Frontal cortex (tissue), 3 donors: ENCODE measurements at regions not wholly inside any gene's neighbourhood (a gene's known extent, or its start where the extent isn't known, plus 50 kb on each side); places are given as distances from the start of the nearest gene placed in this dataset.
"Not testable (repeated sequence)": the region's sequence is repeated elsewhere in the genome, so short reads cannot be mapped to it uniquely, and the experiment has no call there.

Source experiments
- DNase-seq, 2 donors: peaks; one replicate each; pipeline ENCODE4 v3.0.0; 2012; ENCODE audit warnings: low spot score in 2 of 2
- FAIRE-seq: peaks from 2 replicates; lab custom pipeline; 2012; peaks lifted over from hg19 to GRCh38; lab: Jason Lieb, UNC
- donor health status: control.
- donor health status: control.
- donor health status: control.

DNA sequence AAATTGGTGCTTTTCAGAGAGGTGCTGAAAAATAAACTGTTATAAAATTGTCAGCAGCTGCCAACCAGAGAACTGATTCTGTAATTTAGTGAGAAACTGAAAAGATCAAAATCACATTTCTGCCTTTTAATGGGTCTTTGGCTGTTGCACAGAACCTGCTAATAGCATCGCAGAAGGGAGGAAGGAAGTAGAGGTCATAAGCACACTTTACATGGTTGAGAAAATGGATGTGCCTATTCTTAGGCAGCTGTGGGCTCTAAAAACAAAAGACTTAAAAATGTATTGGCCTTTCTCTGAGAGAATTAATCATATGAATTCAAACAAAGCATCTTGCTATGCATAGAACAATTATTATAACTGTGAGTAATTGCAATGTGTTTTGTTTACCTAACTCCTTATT, 1186.9 kb downstream of the DSC3 start:
- FAIRE-seq (no peak), DNase-seq (no peak)

DNA sequence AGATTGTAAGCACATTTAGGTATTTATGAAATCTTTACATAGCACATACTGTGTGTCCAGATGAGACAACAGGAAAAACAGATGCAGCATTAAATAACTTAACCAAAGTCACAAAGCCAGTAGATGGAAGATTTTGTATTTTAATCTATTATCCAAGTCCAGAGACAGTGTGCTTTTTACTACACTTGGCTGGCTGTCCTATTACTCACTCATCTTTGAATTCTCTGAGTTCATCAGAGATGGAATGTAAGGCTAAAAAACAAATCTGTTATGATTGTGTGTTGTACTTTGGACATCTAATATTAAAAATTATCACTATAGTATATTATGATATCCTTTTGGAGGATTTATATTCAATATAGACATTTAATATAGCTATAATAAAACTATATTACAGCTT, 1189.4 kb downstream of the DSC3 start:
- DNase-seq (no peak), FAIRE-seq (no peak)

DNA sequence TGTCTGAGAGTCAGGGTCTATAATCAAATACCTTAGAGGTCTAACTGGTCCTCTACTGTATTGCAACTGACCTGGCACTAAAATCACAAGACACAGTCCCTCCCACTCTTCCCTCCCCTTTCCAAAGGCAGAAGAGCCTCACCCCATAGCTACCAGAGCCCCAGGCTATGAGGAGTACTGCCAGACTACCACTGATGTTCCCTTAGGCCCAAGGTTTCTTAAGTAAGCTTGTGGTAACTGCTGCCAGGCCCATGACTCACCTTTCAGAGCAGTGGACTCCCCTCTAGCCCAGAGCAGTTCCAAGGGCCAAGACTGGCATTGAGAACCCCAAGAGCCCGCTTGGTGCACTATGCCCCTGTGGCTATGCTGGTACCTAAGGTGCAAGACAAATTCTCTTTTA, 1193.4 kb downstream of the DSC3 start:
- FAIRE-seq (no peak), DNase-seq (no peak)

DNA sequence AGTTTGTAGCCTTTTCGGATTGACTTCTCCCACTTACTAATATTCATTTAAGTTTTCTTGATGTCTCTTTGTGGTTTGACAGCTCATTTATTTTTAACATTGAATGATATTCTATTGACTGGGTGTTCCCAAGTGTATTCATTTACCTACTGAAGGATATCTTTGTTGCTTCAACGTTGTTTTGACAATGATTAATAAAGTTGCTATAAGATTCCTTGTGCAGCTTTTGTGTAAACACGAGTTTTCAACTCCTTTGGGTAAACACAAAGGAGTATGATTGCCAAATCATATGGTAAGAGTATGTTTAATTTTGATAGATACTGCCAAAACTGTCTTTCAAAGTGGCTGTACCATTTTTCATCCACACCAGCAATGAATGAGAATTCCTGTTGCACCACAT, 1200.9 kb downstream of the DSC3 start:
- FAIRE-seq (no peak), DNase-seq (no peak)

DNA sequence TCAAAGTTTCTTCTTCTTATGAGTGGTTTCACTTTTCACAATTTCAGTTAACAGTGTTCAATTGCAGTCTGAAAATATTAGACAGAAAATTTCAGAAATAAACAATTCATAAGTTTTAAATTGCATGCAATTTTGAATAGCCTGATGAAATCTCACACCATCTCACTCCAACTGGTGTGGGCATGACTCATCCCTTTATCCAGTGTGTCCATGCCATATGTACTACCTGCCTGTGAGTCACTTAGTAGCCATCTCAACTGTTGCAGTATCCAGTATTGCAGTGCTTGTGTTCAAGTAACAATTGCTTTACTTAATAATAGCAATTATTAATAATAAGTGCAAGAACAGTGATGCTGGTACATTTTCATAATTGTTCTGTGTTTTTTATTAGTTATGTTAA, 1202.5 kb downstream of the DSC3 start:
- FAIRE-seq: no peak

DNA sequence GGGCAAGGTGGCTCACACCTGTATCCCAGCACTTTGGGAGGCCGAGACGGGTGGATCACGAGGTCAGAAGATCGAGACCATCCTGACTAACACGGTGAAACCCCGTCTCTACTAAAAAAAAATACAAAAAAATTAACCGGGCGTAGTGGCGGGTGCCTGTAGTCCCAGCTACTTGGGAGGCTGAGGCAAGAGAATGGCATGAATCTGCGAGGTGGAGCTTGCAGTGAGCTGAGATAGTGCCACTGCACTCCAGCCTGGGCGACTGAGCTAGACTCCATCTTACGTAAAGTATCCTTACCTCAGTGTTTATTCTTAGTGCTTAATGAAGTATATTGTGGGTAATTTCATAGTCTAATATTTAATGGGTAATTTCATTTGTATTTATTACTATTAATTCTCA, 1203.6 kb downstream of the DSC3 start:
- DNase-seq, FAIRE-seq: not testable (repeated sequence)

More for the DNA sequence above, 1202.5 kb downstream of the DSC3 start:
- DNase-seq: no peak

DNA sequence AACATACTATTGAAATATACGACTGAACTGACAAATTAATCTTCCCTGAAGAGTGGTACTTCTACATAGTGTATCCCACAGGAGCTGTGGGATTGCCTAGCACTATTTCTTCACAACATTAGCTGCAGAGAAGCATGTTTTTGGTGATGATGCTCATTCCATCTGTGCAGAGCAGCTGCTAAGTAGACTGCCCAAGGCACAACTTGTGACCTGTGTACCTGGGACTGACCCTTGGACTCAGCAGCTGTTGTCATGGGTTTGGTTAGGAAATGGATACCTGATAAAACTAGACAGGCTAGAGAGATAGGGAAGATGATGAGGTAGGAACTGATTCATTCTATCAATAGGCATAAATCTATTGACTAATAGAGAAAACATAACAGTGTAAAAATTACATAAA, 1204.0 kb downstream of the DSC3 start:
- DNase-seq: no peak

DNA sequence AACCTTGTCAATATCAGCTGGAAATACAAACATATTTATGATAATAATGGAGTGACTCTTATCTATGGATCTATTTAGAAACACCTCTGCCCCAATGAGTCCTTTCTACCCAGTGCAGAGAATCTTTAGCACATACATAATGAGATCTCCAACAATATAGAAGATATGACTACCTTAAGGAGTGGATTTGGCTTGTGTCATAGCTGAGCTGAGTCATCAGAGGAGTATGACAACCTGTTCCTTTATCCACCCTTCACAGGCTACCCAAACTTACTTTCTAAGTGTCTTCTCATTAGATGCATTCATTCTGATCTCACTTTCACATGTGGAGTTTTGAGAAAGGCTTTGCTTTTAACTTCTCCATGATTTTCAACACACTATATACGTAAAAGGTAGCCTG, 1218.9 kb downstream of the DSC3 start:
- DNase-seq (no peak), FAIRE-seq (no peak)

More for the DNA sequence above, 1204.0 kb downstream of the DSC3 start:
- no peak for FAIRE-seq

DNA sequence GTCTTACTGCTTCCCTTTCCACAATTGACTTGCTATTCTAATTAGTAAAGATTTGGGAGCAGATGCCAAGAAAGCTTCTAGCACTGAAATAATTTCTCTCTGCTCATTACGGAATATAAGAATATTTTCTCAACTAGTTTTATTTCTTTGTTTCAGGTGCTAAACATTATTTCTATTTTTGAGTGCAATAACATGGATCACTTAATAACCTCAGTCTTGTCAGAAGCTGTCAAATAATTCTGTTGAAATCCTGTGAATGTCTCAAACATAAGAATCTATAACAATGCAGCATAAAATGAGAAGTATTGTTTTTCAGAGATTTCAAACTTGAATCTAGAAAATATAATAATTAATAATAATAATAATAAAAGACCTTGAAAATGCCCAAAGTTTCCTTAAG, 1221.0 kb downstream of the DSC3 start:
- DNase-seq (no peak), FAIRE-seq (no peak)

DNA sequence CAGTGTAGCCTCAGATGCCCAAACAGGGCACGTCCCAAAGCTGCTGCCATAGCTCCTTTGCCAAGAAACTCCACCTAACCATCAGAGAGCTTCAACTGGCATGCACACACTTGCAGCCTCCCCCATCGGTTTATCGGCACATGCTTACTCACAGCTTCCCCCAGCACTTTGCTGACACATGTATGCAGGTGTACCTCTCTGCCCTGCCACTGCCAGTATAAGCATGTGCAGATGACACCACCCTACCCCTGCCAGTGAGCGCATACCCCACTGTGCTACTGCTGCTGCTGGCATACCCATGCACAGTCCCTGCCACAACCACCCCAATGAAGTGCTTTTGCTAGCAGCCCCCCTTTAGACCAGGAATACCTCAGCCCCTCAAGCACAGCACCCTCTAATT, 1231.0 kb downstream of the DSC3 start:
- FAIRE-seq (no peak), DNase-seq (no peak)

DNA sequence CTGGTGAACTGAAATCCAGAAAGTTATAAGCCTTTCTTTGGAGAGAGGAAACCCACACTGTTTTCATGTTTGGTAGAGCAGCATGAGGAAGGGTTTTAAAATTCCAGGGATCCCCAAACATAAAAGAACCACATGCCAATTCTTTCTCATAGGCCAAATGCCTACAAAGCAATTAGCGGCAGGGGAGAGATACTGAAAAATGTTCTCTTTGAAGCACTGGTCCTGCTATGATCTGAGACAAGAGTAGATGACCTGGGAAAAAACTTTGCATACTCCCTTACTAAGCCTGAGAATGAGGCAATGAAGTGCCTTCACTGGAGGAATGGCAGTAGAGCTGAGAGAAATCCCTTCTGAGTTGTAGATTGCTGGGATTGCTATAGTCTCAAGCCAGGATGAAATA, 1261.7 kb downstream of the DSC3 start:
- DNase-seq: no peak
- no peak for FAIRE-seq

DNA sequence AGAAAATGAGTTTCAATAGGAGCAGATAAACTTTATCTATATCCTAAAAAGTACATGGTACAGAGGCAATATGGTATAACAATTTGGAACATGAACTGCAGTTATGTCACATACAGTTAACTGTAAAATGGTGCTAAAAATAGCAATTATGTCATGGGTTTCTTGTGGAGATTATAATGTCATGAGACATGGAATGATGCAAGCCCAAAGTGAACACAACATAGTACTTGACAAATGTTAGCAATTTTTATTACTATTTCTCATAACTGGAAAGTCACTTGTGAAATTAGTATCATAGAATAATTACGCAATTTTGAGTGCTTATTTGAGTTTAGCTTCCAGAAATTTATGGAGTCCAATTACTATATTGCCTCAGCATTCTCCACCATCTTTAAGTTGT, 1263.4 kb downstream of the DSC3 start:
- no peak for DNase-seq
- FAIRE-seq: no peak

DNA sequence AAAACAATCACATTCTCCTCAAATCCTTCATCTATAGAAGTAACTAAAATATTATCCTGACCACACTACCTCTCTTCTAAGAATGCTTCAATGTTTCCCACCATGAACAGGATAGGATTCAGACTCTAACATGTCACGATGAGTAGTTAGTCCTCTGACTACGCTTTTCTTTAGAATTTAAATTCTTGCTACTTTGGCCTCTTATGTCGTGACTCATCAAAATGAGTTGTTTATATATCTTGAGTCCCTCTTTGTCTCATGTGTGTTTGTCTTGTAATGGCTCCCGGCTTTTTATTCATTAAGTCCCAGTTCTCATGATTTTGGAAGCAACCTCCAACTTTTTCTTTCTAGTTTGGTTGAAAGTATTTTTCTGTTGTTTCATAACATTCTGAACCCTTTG, 1289.2 kb downstream of the DSC3 start:
- FAIRE-seq (no peak), DNase-seq (no peak)

DNA sequence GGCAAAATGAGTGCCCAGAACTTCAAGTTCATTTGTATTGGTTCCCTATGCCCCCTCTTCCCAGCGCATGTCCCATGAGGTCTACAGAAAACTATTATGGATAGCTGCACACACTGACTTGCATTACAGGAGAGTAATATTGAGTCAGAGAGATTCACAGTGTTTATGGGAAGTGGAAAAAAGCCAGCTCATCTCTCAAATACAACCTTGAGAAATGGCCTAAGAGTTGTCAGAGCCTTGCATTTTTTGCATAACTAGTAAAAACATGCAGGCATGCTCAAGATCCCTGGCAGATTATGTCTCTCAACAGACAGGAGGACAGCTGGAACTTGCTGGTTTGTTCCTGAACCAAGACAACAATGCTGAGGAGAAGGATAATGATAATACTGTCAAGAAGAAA, 1292.8 kb downstream of the DSC3 start:
- FAIRE-seq (no peak), DNase-seq (no peak)

DNA sequence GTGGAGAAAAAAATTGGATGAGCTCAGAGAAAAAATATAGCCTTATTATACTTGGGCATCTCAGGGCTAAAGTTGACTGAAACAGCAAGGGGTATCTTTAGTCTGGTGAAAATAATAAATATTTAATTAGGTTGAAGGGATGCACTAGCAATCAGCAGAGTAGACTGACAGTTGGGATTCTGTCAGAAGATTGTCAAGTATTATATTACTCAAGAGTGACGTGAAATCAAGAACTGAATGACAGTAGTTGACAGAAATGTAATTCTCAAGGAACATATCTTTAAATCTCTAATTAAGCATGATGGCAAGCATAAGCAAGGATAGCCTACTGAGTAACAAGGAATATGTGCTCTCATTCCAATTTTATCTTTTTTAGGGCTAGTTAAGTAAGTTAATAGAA, 1301.1 kb downstream of the DSC3 start:
- FAIRE-seq (no peak), DNase-seq (no peak)

DNA sequence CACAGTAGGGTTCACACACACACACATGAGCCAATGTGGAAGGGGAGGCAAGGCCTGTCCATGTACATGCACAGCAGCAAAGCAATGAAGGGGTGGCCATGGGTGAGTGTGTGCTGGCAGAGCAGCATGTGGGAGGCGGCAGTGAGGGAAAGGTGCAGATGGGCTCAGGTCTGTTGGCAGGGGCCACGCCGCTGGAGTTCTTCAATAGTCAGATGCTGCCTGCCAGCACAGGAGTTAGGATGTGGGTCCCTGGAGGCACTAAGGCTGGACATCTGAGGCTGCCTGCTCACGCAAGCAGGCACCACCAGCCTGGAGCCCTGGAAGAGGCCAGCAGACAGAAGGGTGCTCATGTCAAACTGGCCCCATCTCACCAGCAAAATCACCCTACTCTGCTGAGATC, 1304.9 kb downstream of the DSC3 start:
- no peak for DNase-seq
- FAIRE-seq: no peak

DNA sequence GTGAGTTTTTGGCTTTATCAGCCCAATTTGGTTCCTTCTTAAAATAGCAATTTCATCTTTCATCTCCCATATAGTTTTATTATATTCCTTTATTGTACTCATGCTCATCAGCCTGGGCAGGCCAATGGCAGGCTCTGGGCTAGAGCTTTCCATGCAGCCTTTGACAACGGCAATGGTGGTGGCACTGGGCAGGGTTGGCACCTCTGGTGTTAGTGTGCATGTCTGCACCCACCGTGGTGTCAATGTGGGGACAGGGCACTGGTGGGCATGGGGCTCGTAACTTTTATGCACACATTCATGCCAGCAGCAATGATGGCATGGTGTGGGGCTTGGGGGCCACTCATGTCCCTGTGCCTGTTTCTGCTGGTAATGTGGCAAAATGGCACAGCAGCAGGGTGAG, 1305.4 kb downstream of the DSC3 start:
- DNase-seq (no peak), FAIRE-seq (no peak)

DNA sequence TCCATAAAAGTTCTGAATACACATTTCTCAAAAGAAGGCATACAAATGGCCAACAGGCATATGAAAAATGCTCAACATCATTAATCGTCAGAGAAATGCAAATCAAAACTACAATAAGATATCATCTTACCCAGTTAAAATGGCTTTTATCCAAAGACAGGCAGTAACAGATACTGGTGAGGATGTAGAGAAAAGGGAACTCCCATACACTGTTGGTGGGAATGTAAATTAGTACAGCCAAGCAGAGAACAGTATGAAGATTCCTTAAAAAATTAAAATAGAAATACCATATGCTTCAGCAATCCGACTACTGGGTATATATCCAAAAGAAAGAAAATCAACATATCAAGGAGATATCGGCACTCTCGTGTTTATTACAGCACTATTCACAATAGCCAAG, 1312.5 kb downstream of the DSC3 start:
- DNase-seq: no peak
- no peak for FAIRE-seq

DNA sequence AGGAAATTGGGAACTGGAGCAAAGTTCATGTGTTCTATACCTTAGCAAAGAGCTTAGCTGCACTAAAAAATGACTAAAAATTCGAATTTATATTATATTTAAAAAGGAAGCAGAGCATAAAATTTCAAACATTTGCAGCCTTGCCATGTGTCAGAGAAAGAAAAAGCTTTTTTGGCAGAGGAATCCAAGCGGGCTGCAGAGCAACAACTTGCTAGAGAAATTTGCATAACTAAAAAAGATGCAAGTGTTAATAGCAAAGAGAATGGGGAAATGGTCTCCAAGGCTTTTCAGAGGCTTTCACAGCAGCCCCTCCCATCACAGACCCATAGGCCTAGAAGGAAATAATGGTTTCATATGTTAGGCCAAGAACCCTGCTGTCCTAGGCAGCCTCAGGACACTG, 1315.9 kb downstream of the DSC3 start:
- no peak for DNase-seq
- no peak for FAIRE-seq

DNA sequence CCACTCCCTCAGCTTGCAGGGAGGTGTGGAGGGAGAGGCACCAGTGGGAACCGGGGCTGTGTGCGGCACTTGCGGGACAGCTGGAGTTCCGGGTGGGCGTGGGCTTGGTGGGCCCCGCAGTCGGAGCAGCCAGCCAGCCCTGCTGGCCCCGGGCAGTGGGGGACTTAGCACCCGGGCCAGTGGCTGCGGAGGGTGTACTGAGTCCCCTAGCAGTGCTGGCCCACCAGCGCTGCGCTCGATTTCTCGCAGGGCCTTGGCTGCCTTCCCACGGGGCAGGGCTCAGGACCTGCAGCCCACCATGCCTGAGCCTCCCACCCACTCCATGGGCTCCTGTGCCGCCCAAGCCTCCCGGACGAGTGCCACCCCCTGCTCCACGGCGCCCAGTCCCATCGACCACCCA, 1319.1 kb downstream of the DSC3 start:
- DNase-seq, FAIRE-seq: not testable (repeated sequence)

DNA sequence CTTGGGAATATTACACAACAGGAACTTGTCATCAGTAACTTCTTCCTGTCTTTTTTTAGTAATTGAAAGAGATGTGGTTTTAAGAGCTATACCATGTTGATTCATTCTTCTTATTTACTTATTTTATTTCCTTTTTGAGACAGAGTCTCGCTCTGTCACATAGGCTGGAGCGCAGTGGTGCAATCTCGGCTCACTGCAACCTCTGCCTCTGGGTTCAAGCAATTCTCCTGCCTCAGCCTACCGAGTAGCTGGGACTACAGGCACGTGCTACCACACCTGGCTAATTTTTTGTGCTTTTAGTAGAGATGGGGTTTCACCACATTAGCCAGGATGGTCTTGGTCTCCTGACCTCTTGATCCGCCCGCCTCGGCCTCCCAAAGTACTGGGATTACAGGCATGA, 1326.6 kb downstream of the DSC3 start:
- not testable (repeated sequence) for DNase-seq, FAIRE-seq

DNA sequence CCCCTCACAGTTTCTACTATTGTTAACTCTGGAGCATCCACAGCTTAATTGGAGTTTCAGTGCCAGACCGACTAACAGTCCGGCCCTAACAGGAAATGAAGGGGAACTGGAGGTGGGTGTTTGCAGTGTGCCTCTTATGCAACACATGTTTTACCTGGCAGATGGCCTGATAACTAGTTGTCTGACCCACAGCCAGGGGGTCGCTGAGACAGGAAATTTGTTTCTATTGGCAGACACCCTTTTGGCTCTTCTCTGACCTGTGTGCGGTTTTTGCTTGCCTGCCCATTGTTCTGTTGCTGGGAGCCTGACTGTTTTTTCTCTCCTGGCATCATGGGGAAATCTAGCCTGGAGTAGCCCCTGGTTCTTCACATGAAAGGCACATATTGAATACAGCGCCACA, 1329.8 kb downstream of the DSC3 start:
- DNase-seq (no peak), FAIRE-seq (no peak)

DNA sequence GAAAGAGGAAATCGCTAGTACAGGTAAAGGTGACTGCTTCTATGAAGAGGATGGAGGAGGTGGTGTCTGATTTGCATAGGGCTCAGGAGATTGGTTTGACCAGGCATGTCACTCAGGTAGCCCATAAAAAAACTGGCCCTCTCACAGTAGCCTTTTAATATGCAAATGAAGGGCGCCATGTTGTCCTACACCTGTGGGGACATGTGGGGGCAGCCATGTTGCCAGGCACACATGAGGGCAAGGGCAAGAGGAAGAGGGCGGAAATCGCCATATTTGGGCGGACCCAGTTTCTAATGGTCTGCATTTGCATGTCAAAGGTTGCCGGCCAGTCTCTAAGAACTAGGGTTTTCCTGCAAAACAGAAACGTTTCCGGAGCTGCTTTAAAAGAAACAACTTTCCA, 1330.6 kb downstream of the DSC3 start:
- FAIRE-seq: no peak
- DNase-seq: no peak
